Trophoblast cell (in vitro differentiated cells and primary cell): ENCODE measurements at regions not wholly inside any gene's neighbourhood (a gene's known extent, or its start where the extent isn't known, plus 50 kb on each side); places are given as distances from the start of the nearest gene placed in this dataset.

Experiments
- DNase-seq, 2 donors: peaks; one replicate each; pipeline ENCODE4 v3.0.0-alpha.2; 2016
- H2AFZ ChIP-seq: 2 replicates; pipeline ENCODE4 v1.6.1; 2013; ENCODE audit warnings: low read length, moderate library complexity, mild to moderate bottlenecking; ENCODE audit not compliant: insufficient read depth, poor library complexity
- H2AK5ac ChIP-seq: 2 replicates; pipeline ENCODE4 v1.6.1; 2013; ENCODE audit warnings: mild to moderate bottlenecking, low read length
- H2BK120ac ChIP-seq: 2 replicates; pipeline ENCODE4 v1.6.1; 2013; ENCODE audit warnings: low read length, mild to moderate bottlenecking, moderate library complexity; ENCODE audit not compliant: insufficient read depth, poor library complexity
- H2BK12ac ChIP-seq: 2 replicates; pipeline ENCODE4 v1.6.1; 2013; ENCODE audit warnings: mild to moderate bottlenecking, low read length, moderate library complexity
- H2BK5ac ChIP-seq: 2 replicates; pipeline ENCODE4 v1.6.1; 2013; ENCODE audit warnings: low read length, low read depth, moderate library complexity, mild to moderate bottlenecking; ENCODE audit not compliant: poor library complexity
- H3K14ac ChIP-seq: 2 replicates; pipeline ENCODE4 v1.6.1; 2013; ENCODE audit warnings: mild to moderate bottlenecking, low read length
- H3K18ac ChIP-seq: 2 replicates; pipeline ENCODE4 v1.6.1; 2013; ENCODE audit warnings: mild to moderate bottlenecking, low read length
- H3K23ac ChIP-seq: 2 replicates; pipeline ENCODE4 v1.6.1; 2013; ENCODE audit warnings: low read length
- H3K27ac ChIP-seq: 2 replicates; pipeline ENCODE4 v1.5.1; 2013; ENCODE audit warnings: low read depth, mild to moderate bottlenecking, inconsistent platforms, low read length, moderate library complexity
- H3K27me3 ChIP-seq: 2 replicates; pipeline ENCODE4 v1.6.1; 2013; ENCODE audit warnings: inconsistent platforms, mild to moderate bottlenecking, low read length, moderate library complexity; ENCODE audit not compliant: insufficient read depth
- H3K36me3 ChIP-seq, 2 experiments: 1 replicate in 1 of 2; 2 replicates in 1 of 2; pipeline ENCODE4 v1.6.1; 2013; ENCODE audit warnings: low read length in 2 of 2, mild to moderate bottlenecking in 2 of 2, moderate library complexity in 1 of 2; ENCODE audit not compliant: insufficient read depth in 2 of 2, control insufficient read depth in 1 of 2
- H3K4ac ChIP-seq: 2 replicates; pipeline ENCODE4 v1.6.1; 2013; ENCODE audit warnings: low read depth, mild to moderate bottlenecking, low read length, moderate library complexity
- H3K4me1 ChIP-seq, 2 experiments: 1 replicate in 1 of 2; 2 replicates in 1 of 2; pipeline ENCODE4 v1.6.1; 2013; ENCODE audit warnings: low read length in 2 of 2, mild to moderate bottlenecking in 2 of 2, moderate library complexity in 1 of 2; ENCODE audit not compliant: insufficient read depth in 2 of 2, control insufficient read depth in 1 of 2
- H3K4me2 ChIP-seq: 2 replicates; pipeline ENCODE4 v1.6.1; 2013; ENCODE audit warnings: inconsistent platforms, mild to moderate bottlenecking, low read length, moderate library complexity
- H3K4me3 ChIP-seq: 2 replicates; pipeline ENCODE4 v1.5.1; 2013; ENCODE audit warnings: mild to moderate bottlenecking, low read depth, low read length, inconsistent platforms
- H3K79me1 ChIP-seq: one replicate; pipeline ENCODE4 v1.6.1; 2013; ENCODE audit warnings: low read length
- H3K79me2 ChIP-seq: 2 replicates; pipeline ENCODE4 v1.6.1; 2013; ENCODE audit warnings: low read length, mild to moderate bottlenecking; ENCODE audit not compliant: control insufficient read depth, insufficient read depth, poor library complexity
- H3K9ac ChIP-seq: 2 replicates; pipeline ENCODE4 v1.6.1; 2013; ENCODE audit warnings: mild to moderate bottlenecking, low read length
- H3K9me3 ChIP-seq: 2 replicates; pipeline ENCODE4 v1.6.1; 2013; ENCODE audit warnings: low read depth, mild to moderate bottlenecking, control low read depth, inconsistent platforms, low read length; ENCODE audit not compliant: insufficient read depth
- H4K12ac ChIP-seq: 2 replicates; pipeline ENCODE4 v1.6.1; 2013; ENCODE audit warnings: low read depth, mild to moderate bottlenecking, low read length, moderate library complexity
- H4K8ac ChIP-seq: 2 replicates; pipeline ENCODE4 v1.6.1; 2013; ENCODE audit warnings: low read depth, mild to moderate bottlenecking, low read length, moderate library complexity
- H4K91ac ChIP-seq: one replicate; pipeline ENCODE4 v1.6.1; 2013; ENCODE audit warnings: low read depth, mild to moderate bottlenecking, low read length, moderate library complexity
- WGBS: extraction: QIAGEN DNeasy Blood & Tissue Kit; methylation state at CpG from one replicate; pipeline ENCODE4 v1.1.7; 2013; ENCODE audit warnings: missing lambda C conversion rate; ENCODE audit not compliant: insufficient read length, insufficient coverage; ENCODE audit errors: extremely low coverage; 5-methylcytosine and 5-hydroxymethylcytosine counted together

GRCh38 chrX:23185951-23186350 lies 148.7 kb upstream of the PTCHD1 start:
- Histone ChIP-seq H2BK5ac (no peak overlapping the region), H3K4ac (no peak overlapping the region), H3K79me1 (no peaks in the 10 kb centered on the region), H3K14ac (no peak overlapping the region), H4K12ac (no peak overlapping the region), H2BK120ac (no peak overlapping the region), H2AK5ac (no peak overlapping the region), H3K4me2 (no peak overlapping the region), H2AFZ (no peak overlapping the region), H3K36me3 (no peaks in the 10 kb centered on the region), H3K79me2 (no peaks in the 10 kb centered on the region), H3K9me3 (no peaks in the 10 kb centered on the region), H4K8ac (no peak overlapping the region), H3K23ac (no peak overlapping the region), H3K9ac (no peak overlapping the region), H3K18ac (no peak overlapping the region), H4K91ac (no peak overlapping the region), H3K4me3 (no peak overlapping the region), H3K27me3 (no peaks in the 10 kb centered on the region), H3K27ac (no peak overlapping the region), H2BK12ac (no peak overlapping the region), H3K4me1 (no peaks in the 10 kb centered on the region)
- no CpG with 5 or more reads among the region's 1 CpG for WGBS
- no peak for DNase-seq

DNA sequence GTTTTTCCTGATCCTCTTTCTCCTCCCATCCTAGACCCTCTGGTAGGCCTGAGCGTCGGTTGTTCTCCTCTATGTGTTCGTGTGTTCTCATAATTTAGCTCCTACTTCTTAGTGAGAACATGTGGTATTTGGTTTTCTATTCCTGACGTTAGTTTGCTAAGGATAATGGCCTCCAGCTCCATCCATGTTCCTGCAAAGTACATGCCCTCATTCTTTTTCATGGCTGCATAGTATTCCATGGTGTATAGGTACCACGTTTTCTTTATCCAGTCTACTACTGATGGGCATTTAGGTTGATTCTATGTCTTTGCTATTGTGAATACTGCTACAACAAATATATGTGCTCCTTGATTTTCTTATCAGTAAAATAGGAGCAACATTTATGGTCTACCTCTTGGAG lies 146.8 kb upstream of the PTCHD1 start:
- no peaks in the 10 kb centered on the region for H3K27me3 ChIP-seq
- no peak for DNase-seq
- H2AK5ac ChIP-seq: no peak overlapping the region
- no peak overlapping the region for H3K23ac ChIP-seq
- H3K79me2 ChIP-seq: no peaks in the 10 kb centered on the region
- H4K91ac ChIP-seq: no peak overlapping the region
- no peaks in the 10 kb centered on the region for H3K4me1 ChIP-seq
- H3K18ac ChIP-seq: no peak overlapping the region
- no peak overlapping the region for H3K4me2 ChIP-seq
- no CpG with 5 or more reads among the region's 5 CpGs for WGBS
- no peak overlapping the region for H4K12ac ChIP-seq
- no peak overlapping the region for H3K9ac ChIP-seq
- H2BK5ac ChIP-seq: no peak overlapping the region
- H3K36me3 ChIP-seq: no peaks in the 10 kb centered on the region
- H4K8ac ChIP-seq: no peak overlapping the region
- H2AFZ ChIP-seq: no peak overlapping the region
- no peak overlapping the region for H2BK120ac ChIP-seq
- H3K14ac ChIP-seq: no peak overlapping the region
- H3K9me3 ChIP-seq: no peaks in the 10 kb centered on the region
- no peak overlapping the region for H3K4me3 ChIP-seq
- H3K79me1 ChIP-seq: no peaks in the 10 kb centered on the region
- H2BK12ac ChIP-seq: no peak overlapping the region
- H3K27ac ChIP-seq: no peak overlapping the region
- H3K4ac ChIP-seq: no peak overlapping the region

DNA sequence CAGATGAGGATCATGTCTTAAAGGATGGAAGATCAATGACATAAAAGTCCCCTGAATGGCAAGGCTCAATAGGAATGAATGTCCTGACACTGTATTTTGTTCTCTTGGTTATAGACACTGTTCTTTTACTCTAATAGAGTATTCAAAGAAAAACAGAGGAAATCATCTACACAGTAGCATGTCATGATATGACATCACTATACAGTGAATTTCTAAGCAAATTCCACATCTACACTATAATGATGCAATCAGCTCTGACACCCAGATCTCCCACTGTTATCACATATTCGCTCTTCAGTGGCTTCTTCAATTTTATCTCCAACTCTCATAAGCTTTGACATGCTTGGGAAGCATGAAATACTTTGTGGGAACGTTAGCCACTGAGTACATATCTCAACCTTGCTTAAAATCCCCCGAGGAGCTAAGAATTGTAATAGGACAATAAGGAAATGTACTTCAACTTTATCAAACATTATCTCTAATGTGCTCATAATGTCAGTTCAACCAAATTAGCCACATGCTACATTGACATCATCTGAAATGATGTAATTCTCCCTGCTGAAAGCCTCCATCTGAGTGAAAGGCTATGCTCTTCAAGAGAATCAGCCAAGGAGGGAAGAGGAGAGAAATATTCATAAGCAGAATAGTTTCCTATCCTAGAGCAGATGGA lies 139.6 kb upstream of the PTCHD1 start:
- H3K9ac ChIP-seq: no peak overlapping the region
- H3K9me3 ChIP-seq: no peaks in the 10 kb centered on the region
- no peak overlapping the region for H2BK5ac ChIP-seq
- H3K36me3 ChIP-seq: no peaks in the 10 kb centered on the region
- H3K27me3 ChIP-seq: no peaks in the 10 kb centered on the region
- no peak overlapping the region for H2BK12ac ChIP-seq
- H3K4ac ChIP-seq: no peak overlapping the region
- no peak overlapping the region for H3K18ac ChIP-seq
- H3K4me3 ChIP-seq: no peak overlapping the region
- no peaks in the 10 kb centered on the region for H3K79me1 ChIP-seq
- peak; percentile 19 to 50 for DNase-seq
- no peak overlapping the region for H4K8ac ChIP-seq
- no CpG with 5 or more reads among the region's 3 CpGs for WGBS
- H2AFZ ChIP-seq: no peak overlapping the region
- H3K4me2 ChIP-seq: no peak overlapping the region
- H3K79me2 ChIP-seq: no peaks in the 10 kb centered on the region
- H2AK5ac ChIP-seq: no peak overlapping the region
- no peak overlapping the region for H4K91ac ChIP-seq
- H4K12ac ChIP-seq: no peak overlapping the region
- no peak overlapping the region for H3K27ac ChIP-seq
- no peak overlapping the region for H3K23ac ChIP-seq
- no peak overlapping the region for H3K14ac ChIP-seq
- no peaks in the 10 kb centered on the region for H3K4me1 ChIP-seq
- H2BK120ac ChIP-seq: no peak overlapping the region

- Histone ChIP-seq H3K4ac (no peak overlapping the region), H3K14ac (no peak overlapping the region), H3K9me3 (no peaks in the 10 kb centered on the region), H3K9ac (no peak overlapping the region), H3K4me1 (no peaks in the 10 kb centered on the region), H3K18ac (no peak overlapping the region), H3K4me2 (no peak overlapping the region), H2AK5ac (no peak overlapping the region), H4K91ac (no peak overlapping the region), H3K79me2 (no peaks in the 10 kb centered on the region), H3K27ac (no peak overlapping the region), H2BK12ac (no peak overlapping the region), H4K12ac (no peak overlapping the region), H3K79me1 (no peaks in the 10 kb centered on the region), H3K27me3 (no peaks in the 10 kb centered on the region), H4K8ac (no peak overlapping the region), H3K4me3 (no peak overlapping the region), H3K23ac (no peak overlapping the region), H2BK120ac (no peak overlapping the region), H2BK5ac (no peak overlapping the region), H2AFZ (no peak overlapping the region), H3K36me3 (no peaks in the 10 kb centered on the region)
- WGBS: no CpG with 5 or more reads among the region's 1 CpG
- DNase-seq: no peak
Observed at GRCh38 chrX:23195761-23196160, 138.9 kb upstream of the PTCHD1 start.
